SH-SY5Y (cell line): ENCODE measurements at regions not wholly inside any gene's neighbourhood (a gene's known extent, or its start where the extent isn't known, plus 50 kb on each side); places are given as distances from the start of the nearest gene placed in this dataset.

Source experiments
- GATA2 ChIP-seq: IDR thresholded peaks from 2 replicates; pipeline ENCODE4 v1.6.1; 2011; ENCODE audit warnings: mild to moderate bottlenecking, low read depth, low read length
- GATA3 ChIP-seq: IDR thresholded peaks from 2 replicates; pipeline ENCODE4 v1.6.1; 2011; ENCODE audit warnings: low read depth, mild to moderate bottlenecking, low read length, moderate library complexity

DNA sequence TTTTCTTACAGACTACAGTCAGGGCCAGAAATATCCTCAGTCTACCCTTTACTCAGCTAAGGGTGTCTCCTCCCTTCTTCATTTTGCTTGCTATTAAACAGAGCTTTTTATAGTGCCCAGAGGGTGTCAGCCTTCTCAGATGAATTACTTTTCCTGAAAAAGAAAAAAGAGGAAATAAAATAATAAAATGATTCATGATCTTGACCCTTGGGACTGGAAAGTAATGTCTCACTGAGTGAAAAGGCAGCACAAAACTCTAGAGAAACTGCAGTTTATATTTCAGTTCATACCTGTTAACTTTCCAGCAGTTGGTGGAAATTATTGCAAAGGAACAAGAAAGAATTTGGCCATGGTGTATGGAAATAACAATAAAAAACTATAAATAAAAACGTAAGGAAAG is 170.6 kb downstream of the IBTK start:
- TF ChIP-seq GATA3 = no peak
- no peak for TF ChIP-seq GATA2
